Neutrophil (primary cell): ENCODE measurements at regions not wholly inside any gene's neighbourhood (a gene's known extent, or its start where the extent isn't known, plus 50 kb on each side); places are given as distances from the start of the nearest gene placed in this dataset.

ENCODE experiments used
- H3K27ac ChIP-seq: fragments of 200-600 bp; sonication (generic); 2 replicates; pipeline ENCODE4 v1.5.1; 2016; ENCODE audit warnings: mild to moderate bottlenecking, moderate library complexity
- H3K27me3 ChIP-seq: fragments of 200-600 bp; sonication (generic); 2 replicates; pipeline ENCODE4 v1.6.0; 2016; ENCODE audit warnings: mild to moderate bottlenecking
- H3K36me3 ChIP-seq: fragments of 200-600 bp; sonication (generic); 2 replicates; pipeline ENCODE4 v1.5.1; 2017
- H3K4me1 ChIP-seq, 2 experiments: fragments of 200-600 bp in 1 of 2; sonication (generic) in 1 of 2; 1 replicate in 1 of 2; 2 replicates in 1 of 2; pipeline versions ENCODE4 v1.5.1 to v1.6.1; 2013 to 2016; ENCODE audit warnings: low read depth in 1 of 2, low read length in 1 of 2, mild to moderate bottlenecking in 1 of 2, moderate library complexity in 1 of 2; ENCODE audit not compliant: control insufficient read depth in 1 of 2, insufficient read depth in 1 of 2
- H3K4me3 ChIP-seq, 2 experiments: fragments of 200-600 bp in 1 of 2; sonication (generic) in 1 of 2; 1 replicate in 1 of 2; 2 replicates in 1 of 2; pipeline ENCODE4 v1.5.1; 2013 to 2016; ENCODE audit warnings: low read depth in 1 of 2, low read length in 1 of 2, mild to moderate bottlenecking in 1 of 2, moderate library complexity in 1 of 2
- H3K9me3 ChIP-seq: fragments of 200-600 bp; sonication (generic); 2 replicates; pipeline ENCODE4 v1.5.1; 2016
- CTCF ChIP-seq: fragments of 200-600 bp; sonication (generic); IDR thresholded peaks from 2 replicates; pipeline ENCODE4 v1.5.1; 2016; ENCODE audit warnings: antibody characterized with exemption

GRCh38 chr4:38366456-38366855 lies 297.5 kb upstream of the KLF3 start:
- Histone ChIP-seq H3K36me3 (no peaks in the 10 kb centered on the region), H3K27me3 (no peaks in the 10 kb centered on the region), H3K27ac (no peak overlapping the region), H3K4me1 (no peaks in the 10 kb centered on the region), H3K9me3 (no peaks in the 10 kb centered on the region), H3K4me3 (no peak overlapping the region)
- TF ChIP-seq CTCF = no peak

DNA sequence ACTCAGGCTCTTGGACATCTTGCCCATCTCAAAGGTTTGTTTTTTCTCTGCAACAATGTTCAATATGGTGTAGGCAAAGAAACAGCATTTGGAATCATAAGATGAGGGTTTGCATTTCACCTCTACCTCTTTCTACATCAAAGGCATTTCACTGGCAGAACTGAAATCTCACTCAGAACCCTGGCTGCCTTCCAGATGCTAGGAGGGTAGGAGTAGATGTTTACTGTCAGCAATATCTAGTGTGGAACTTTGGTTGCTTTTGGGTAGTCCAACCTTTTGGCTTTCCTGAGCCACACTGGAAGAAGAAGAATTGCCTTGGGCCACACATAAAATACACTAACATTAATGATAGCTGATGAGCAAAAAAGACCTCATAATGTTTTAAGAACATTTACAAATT lies 297.0 kb upstream of the KLF3 start:
- H3K4me1 ChIP-seq = no peaks in the 10 kb centered on the region
- no peak overlapping the region for H3K27ac ChIP-seq
- no peaks in the 10 kb centered on the region for H3K36me3 ChIP-seq
- no peaks in the 10 kb centered on the region for H3K9me3 ChIP-seq
- no peak overlapping the region for H3K4me3 ChIP-seq
- no peaks in the 10 kb centered on the region for H3K27me3 ChIP-seq
- TF ChIP-seq CTCF = no peak

- Histone ChIP-seq H3K4me1 (no peaks in the 10 kb centered on the region), H3K9me3 (no peaks in the 10 kb centered on the region), H3K27ac (no peak overlapping the region), H3K4me3 (no peak overlapping the region), H3K27me3 (no peaks in the 10 kb centered on the region), H3K36me3 (no peaks in the 10 kb centered on the region)
- TF ChIP-seq CTCF = no peak
Measured at GRCh38 chr4:38367642-38368174, 296.3 kb upstream of the KLF3 start.

GRCh38 chr4:38368613-38369012 lies 295.4 kb upstream of the KLF3 start:
- TF ChIP-seq CTCF = no peak
- Histone ChIP-seq H3K27ac (no peak overlapping the region), H3K27me3 (no peaks in the 10 kb centered on the region), H3K9me3 (no peaks in the 10 kb centered on the region), H3K36me3 (no peaks in the 10 kb centered on the region), H3K4me1 (no peaks in the 10 kb centered on the region), H3K4me3 (no peak overlapping the region)

- TF ChIP-seq CTCF = no peak
- Histone ChIP-seq H3K36me3 (no peaks in the 10 kb centered on the region), H3K4me3 (no peak overlapping the region), H3K4me1 (no peaks in the 10 kb centered on the region), H3K9me3 (no peaks in the 10 kb centered on the region), H3K27me3 (no peaks in the 10 kb centered on the region), H3K27ac (no peak overlapping the region)
Measured at GRCh38 chr4:38371391-38371851, 292.6 kb upstream of the KLF3 start.

- Histone ChIP-seq H3K9me3 (no peaks in the 10 kb centered on the region), H3K36me3 (no peaks in the 10 kb centered on the region), H3K4me1 (no peaks in the 10 kb centered on the region), H3K27me3 (no peaks in the 10 kb centered on the region), H3K27ac (no peak overlapping the region), H3K4me3 (no peak overlapping the region)
- TF ChIP-seq CTCF = no peak
Measured at GRCh38 chr4:38373375-38373774, 290.6 kb upstream of the KLF3 start.
